ENCODE measurements at regions not wholly inside any gene's neighbourhood (a gene's known extent, or its start where the extent isn't known, plus 50 kb on each side); places are given as distances from the start of the nearest gene placed in this dataset.

GRCh38 chrX:79645749-79646148 is 278.6 kb upstream of the ITM2A start:
- in situ Hi-C loops (cut with MboI; ENCODE audit: low pct_unique_long_range_greater_than_20kb, low sequenced_read_pairs, unreplicated experiment): no loop called here
- no peak for TF ChIP-seq CTCF (IDR thresholded peaks at IDR 0.05; ENCODE audit: extremely low read depth, insufficient read depth, missing control alignments)
- DNase-seq (ENCODE audit: low spot score): no peak

- in situ Hi-C loops (cut with MboI; ENCODE audit: low pct_unique_long_range_greater_than_20kb, low sequenced_read_pairs, unreplicated experiment): no loop called here
- DNase-seq (ENCODE audit: low spot score): no peak
- no peak for TF ChIP-seq CTCF (IDR thresholded peaks at IDR 0.05; ENCODE audit: extremely low read depth, insufficient read depth, missing control alignments)
These were observed 264.4 kb upstream of the ITM2A start for GRCh38 chrX:79631526-79631925.

- no peak for DNase-seq (ENCODE audit: low spot score)
- TF ChIP-seq CTCF (IDR thresholded peaks at IDR 0.05; ENCODE audit: extremely low read depth, insufficient read depth, missing control alignments): no peak
- in situ Hi-C loops (cut with MboI; ENCODE audit: low pct_unique_long_range_greater_than_20kb, low sequenced_read_pairs, unreplicated experiment): no loop called here
These were observed 263.2 kb upstream of the ITM2A start for GRCh38 chrX:79630033-79631009.

- in situ Hi-C loops (cut with MboI; ENCODE audit: low pct_unique_long_range_greater_than_20kb, low sequenced_read_pairs, unreplicated experiment): no loop called here
- TF ChIP-seq CTCF (IDR thresholded peaks at IDR 0.05; ENCODE audit: extremely low read depth, insufficient read depth, missing control alignments): no peak
- DNase-seq (ENCODE audit: low spot score): no peak
These were observed 256.1 kb upstream of the ITM2A start for GRCh38 chrX:79623098-79623762.

- DNase-seq (ENCODE audit: low spot score): no peak
- in situ Hi-C loops (cut with MboI; ENCODE audit: low pct_unique_long_range_greater_than_20kb, low sequenced_read_pairs, unreplicated experiment): no loop called here
- TF ChIP-seq CTCF (IDR thresholded peaks at IDR 0.05; ENCODE audit: extremely low read depth, insufficient read depth, missing control alignments): no peak
These were observed 251.1 kb upstream of the ITM2A start for GRCh38 chrX:79618280-79618679.

GRCh38 chrX:79604364-79604763 is 237.2 kb upstream of the ITM2A start:
- no peak for TF ChIP-seq CTCF (IDR thresholded peaks at IDR 0.05; ENCODE audit: extremely low read depth, insufficient read depth, missing control alignments)
- in situ Hi-C loops (cut with MboI; ENCODE audit: low pct_unique_long_range_greater_than_20kb, low sequenced_read_pairs, unreplicated experiment): no loop called here
- no peak for DNase-seq (ENCODE audit: low spot score)
